ENCODE measurements at regions not wholly inside any gene's neighbourhood (a gene's known extent, or its start where the extent isn't known, plus 50 kb on each side); places are given as distances from the start of the nearest gene placed in this dataset.

DNA sequence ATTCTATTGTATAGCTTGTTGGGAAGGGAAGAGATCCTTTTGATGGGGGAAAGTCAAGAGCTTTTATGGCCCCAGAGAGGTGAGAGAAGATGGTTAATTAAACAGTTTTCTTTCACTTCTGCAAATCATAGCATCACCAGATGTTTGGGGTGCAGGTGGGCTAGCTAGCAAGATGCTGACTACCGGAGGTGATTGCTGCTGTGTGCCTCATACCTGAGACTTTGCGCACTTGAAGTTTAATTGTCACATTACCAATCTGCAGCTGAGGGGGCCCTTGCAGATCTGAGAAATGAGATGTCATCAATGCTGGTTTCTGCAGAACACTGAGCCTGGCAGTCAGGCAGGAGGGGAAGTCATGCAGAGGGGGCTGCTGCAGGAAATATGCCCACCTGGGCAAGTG lies 73.9 kb downstream of the SNRPE start:
- no peak overlapping the region for H3K4me3 ChIP-seq (ENCODE audit: low read depth, low read length)
- no peak for DNase-seq (ENCODE audit: low read depth)
- TF ChIP-seq, protein P1, sequence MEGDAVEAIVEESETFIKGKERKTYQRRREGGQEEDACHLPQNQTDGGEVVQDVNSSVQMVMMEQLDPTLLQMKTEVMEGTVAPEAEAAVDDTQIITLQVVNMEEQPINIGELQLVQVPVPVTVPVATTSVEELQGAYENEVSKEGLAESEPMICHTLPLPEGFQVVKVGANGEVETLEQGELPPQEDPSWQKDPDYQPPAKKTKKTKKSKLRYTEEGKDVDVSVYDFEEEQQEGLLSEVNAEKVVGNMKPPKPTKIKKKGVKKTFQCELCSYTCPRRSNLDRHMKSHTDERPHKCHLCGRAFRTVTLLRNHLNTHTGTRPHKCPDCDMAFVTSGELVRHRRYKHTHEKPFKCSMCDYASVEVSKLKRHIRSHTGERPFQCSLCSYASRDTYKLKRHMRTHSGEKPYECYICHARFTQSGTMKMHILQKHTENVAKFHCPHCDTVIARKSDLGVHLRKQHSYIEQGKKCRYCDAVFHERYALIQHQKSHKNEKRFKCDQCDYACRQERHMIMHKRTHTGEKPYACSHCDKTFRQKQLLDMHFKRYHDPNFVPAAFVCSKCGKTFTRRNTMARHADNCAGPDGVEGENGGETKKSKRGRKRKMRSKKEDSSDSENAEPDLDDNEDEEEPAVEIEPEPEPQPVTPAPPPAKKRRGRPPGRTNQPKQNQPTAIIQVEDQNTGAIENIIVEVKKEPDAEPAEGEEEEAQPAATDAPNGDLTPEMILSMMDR (IDR thresholded peaks at IDR 0.05; ENCODE audit: control insufficient read depth, extremely low read depth, insufficient read depth), result no peak

DNA sequence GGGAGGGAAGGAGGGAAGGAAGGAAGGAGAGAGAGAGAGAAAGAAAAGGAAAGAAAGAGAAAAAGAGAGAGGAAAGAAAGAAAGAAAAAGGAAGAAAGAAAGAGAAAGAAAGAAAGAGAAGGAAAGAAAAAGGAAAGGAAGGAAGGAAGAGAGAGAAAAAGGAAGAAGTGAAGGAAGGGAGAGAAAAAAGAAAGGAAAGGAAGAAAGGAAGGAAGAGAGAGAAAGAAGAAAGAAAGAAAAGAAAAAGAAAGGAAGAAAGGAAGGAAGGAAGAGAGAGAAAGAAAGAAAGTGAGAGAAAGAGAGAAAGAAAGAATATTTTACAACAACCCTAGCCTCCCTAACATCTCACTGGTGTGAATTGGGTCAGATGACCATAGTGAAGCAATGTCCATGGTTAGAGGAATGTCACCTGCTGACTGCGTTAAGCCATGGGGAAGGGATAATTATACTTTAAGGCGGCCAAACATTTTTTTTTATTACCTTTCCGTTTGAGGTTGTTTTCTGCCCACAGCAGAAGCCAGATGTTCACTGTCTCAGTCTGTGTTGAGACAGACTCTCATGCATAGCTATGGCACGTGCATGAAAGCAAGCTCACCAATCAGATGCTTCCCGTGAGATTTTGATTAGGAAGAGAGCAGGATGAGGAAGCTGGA lies 76.4 kb downstream of the SNRPE start:
- TF ChIP-seq, protein P1 (IDR thresholded peaks at IDR 0.05; ENCODE audit: control insufficient read depth, extremely low read depth, insufficient read depth), result no peak
- DNase-seq (ENCODE audit: low read depth), result no peak
- no peak overlapping the region for H3K4me3 ChIP-seq (ENCODE audit: low read depth, low read length)

DNA sequence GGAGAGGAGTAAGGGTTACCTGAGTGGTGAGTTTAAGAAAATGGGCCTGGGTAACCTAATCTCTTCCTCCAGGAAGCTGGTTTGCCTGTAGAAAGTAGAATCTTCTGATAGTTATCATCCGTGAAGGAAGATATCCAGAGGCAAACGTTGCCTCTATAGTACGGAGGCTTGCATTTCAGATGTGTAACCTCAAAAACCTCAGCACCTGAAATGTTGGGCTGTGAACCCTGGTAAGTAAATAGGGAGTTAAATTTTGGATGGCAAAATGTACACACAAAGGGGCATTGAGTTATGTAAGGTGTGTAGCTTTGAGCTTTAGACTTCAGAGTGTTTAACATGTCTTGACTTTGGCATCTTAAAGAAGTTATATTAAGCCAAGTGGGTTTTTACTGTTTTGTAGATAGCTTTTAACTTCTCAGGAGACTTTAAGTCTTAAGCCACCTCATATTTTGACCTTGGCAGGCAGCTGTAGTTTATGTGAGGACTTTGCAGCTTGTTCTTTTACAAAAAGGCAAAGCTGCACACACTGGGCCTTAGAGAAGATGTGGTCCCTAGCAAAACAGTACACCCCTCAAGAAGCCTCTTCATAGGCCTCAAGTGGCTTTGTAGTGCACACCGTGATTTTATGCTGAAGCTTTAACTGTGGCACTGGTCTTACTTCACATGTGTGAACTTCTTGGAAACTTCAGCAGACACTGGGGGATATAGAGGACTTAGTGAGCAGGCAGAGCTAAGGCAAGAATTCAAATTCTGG lies 83.4 kb downstream of the SNRPE start:
- TF ChIP-seq, protein P1 (IDR thresholded peaks at IDR 0.05; ENCODE audit: control insufficient read depth, extremely low read depth, insufficient read depth), result no peak
- DNase-seq (ENCODE audit: low read depth), result no peak
- no peak overlapping the region for H3K4me3 ChIP-seq (ENCODE audit: low read depth, low read length)

DNA sequence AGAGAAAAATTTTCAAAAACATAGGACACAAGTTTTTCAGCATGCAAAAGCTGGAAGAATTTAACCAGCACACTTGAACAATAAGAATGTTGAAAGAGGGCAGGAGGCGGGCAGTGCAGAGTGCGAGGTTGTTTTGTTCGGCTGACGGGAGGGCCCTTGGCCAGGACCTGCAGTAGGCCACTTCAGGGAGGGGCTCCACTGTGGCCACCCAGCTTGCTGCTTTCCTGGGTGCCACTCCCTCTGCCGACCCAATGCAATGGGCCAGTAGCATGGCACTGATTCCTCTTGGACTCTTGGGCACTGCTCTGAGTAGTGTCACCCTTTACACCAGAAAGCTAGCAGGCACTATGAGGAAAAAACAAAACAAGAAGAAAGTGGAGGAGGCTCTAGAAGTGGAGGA lies 92.9 kb downstream of the SNRPE start:
- TF ChIP-seq, protein P1 (IDR thresholded peaks at IDR 0.05; ENCODE audit: control insufficient read depth, extremely low read depth, insufficient read depth), result no peak
- no peak overlapping the region for H3K4me3 ChIP-seq (ENCODE audit: low read depth, low read length)
- no peak for DNase-seq (ENCODE audit: low read depth)

DNA sequence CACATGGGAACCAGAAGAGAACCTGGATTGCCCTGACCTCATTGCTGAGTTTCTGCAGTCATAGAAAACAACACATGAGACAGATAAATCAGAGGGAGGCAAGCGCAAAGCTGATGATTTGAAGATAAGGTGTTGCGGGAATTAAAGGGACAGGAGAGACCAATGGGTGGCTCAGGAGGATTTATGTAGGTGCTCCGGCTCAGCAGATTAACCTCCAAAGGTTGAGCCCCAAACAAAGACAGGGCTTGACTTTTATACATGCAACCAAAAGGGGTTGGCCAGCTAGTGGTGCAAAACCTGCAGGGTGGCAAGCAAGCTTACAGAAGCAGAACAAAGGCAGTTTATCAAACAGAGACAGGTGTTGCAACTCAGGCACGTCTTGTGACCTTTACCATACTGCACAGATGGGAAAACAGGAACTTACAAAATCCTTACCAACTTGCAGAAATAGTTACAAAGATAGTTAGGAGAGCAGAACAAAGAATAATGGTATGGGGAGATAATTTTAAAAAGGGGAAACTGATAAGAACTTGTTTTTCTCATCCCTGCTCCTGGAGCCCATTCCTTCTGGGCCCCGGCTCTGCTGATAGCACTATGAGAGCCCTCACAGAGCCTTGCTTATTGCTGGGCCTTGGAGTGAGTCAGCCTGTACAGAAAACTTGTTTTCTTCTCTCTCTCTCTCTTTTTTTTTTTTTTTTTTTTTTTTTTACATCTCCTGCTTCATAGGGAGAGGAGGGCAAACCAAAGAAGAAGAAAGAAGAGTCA lies 93.6 kb downstream of the SNRPE start:
- no peak overlapping the region for H3K4me3 ChIP-seq (ENCODE audit: low read depth, low read length)
- TF ChIP-seq, protein P1 (IDR thresholded peaks at IDR 0.05; ENCODE audit: control insufficient read depth, extremely low read depth, insufficient read depth), result no peak
- no peak for DNase-seq (ENCODE audit: low read depth)

DNA sequence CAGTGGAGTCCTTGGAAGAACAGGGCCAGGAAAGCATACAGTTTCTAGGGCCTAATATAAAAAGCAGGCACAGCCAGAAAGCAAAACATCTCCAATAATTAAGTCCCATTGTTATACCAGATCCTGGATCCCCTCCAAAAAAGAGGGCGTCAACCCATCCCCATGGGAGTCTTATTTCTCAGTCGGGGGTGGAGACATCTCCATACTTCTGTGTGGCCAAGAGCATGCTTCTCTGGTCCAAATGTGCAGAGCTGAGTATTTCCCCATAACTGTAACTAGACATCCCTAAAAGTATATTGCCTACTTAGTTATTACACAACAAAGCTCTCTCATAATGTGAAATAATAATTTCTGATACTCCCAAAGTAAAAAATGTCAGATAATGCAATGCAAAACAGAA lies 104.2 kb upstream of the SOX13 start:
- no peak for DNase-seq (ENCODE audit: low read depth)
- TF ChIP-seq, protein P1 (IDR thresholded peaks at IDR 0.05; ENCODE audit: control insufficient read depth, extremely low read depth, insufficient read depth), result no peak
- no peak overlapping the region for H3K4me3 ChIP-seq (ENCODE audit: low read depth, low read length)
